ENCODE measurements at regions not wholly inside any gene's neighbourhood (a gene's known extent, or its start where the extent isn't known, plus 50 kb on each side); places are given as distances from the start of the nearest gene placed in this dataset.

- no peak for TF ChIP-seq EP300 (IDR thresholded peaks at IDR 0.05)
- TF ChIP-seq POLR2A (IDR thresholded peaks at IDR 0.05), result no peak
- no peak for TF ChIP-seq POLR2AphosphoS5 (IDR thresholded peaks at IDR 0.05)
- TF ChIP-seq, protein P1, sequence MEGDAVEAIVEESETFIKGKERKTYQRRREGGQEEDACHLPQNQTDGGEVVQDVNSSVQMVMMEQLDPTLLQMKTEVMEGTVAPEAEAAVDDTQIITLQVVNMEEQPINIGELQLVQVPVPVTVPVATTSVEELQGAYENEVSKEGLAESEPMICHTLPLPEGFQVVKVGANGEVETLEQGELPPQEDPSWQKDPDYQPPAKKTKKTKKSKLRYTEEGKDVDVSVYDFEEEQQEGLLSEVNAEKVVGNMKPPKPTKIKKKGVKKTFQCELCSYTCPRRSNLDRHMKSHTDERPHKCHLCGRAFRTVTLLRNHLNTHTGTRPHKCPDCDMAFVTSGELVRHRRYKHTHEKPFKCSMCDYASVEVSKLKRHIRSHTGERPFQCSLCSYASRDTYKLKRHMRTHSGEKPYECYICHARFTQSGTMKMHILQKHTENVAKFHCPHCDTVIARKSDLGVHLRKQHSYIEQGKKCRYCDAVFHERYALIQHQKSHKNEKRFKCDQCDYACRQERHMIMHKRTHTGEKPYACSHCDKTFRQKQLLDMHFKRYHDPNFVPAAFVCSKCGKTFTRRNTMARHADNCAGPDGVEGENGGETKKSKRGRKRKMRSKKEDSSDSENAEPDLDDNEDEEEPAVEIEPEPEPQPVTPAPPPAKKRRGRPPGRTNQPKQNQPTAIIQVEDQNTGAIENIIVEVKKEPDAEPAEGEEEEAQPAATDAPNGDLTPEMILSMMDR (IDR thresholded peaks at IDR 0.05), result no peak
- DNase-seq (ENCODE audit: low spot score in 2 of 2), result no peak
Observed at GRCh38 chr18:47492691-47493090, 241.2 kb upstream of the SKOR2 start.

DNA sequence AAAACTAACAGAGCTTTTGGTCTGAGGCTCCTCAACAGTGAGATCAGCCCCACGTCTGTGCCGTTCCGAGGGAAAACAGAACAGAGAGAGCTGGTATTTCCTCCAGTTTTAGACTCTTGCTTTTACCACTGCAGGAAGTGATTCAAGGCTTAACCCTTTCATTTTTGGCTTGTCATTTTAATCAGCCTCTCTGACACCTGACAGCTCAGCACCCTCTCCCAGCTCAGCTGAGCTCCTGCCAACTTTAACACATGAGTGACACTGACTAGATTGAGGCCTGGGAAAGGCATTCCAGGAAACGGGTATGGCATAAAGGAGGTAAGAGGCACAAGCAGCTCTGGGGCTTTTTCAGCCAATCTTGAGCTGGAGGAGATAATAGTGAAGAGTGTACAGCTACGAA, 239.4 kb upstream of the SKOR2 start:
- no peak for TF ChIP-seq EP300 (IDR thresholded peaks at IDR 0.05)
- TF ChIP-seq, protein P1 (IDR thresholded peaks at IDR 0.05), result no peak
- no peak for TF ChIP-seq POLR2A (IDR thresholded peaks at IDR 0.05)
- TF ChIP-seq POLR2AphosphoS5 (IDR thresholded peaks at IDR 0.05), result no peak
- H3K4me3 ChIP-seq, result no peak overlapping the region
- no peaks in the 10 kb centered on the region for H3K36me3 ChIP-seq
- H3K27ac ChIP-seq, result no peak overlapping the region
- H3K9me3 ChIP-seq, result no peaks in the 10 kb centered on the region
- WGBS, result 42% methylated on average over 5 of the region's 5 CpGs
- DNase-seq (ENCODE audit: low spot score in 2 of 2), result no peak
- H3K4me1 ChIP-seq, result no peaks in the 10 kb centered on the region
- no peaks in the 10 kb centered on the region for H3K27me3 ChIP-seq

More at GRCh38 chr18:47492691-47493090, 241.2 kb upstream of the SKOR2 start:
- Histone ChIP-seq H3K27me3 (no peaks in the 10 kb centered on the region), H3K4me1 (no peaks in the 10 kb centered on the region), H3K36me3 (no peaks in the 10 kb centered on the region), H3K27ac (no peak overlapping the region), H3K4me3 (no peak overlapping the region), H3K9me3 (no peaks in the 10 kb centered on the region)
- WGBS, result 63% methylated on average over 3 of the region's 3 CpGs

DNA sequence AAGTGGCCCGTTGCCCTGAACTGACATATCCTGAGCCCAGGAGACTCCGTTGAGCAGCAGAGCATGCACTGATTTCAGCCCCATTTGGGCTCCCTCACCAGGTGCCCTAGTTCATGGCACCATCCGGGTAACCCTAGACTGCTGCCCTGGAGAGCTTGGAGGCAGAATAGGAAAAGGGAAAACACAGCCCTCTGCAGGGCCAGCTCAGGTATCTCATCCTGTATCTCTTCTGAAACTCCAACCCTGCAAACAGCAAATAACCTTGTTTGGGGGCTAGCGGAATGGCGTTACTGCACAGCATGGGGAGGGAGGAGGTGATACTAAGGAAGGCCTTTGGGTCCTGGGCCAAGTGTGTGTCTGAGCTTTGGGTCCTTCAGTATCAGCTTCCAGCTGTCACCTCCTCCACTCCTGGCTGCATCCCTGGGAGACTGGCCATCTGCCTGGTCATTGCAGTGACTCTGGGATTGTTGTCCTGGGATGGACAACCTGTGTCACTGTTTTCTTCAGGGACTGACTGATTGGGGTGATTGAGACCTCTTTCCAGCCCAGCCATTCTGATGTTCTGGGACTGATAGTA, 233.8 kb upstream of the SKOR2 start:
- no peak overlapping the region for H3K27ac ChIP-seq
- no peak overlapping the region for H3K4me3 ChIP-seq
- no peaks in the 10 kb centered on the region for H3K9me3 ChIP-seq
- no peak for DNase-seq (ENCODE audit: low spot score in 2 of 2)
- peaks cover 6% of the 10 kb centered on the region for H3K27me3 ChIP-seq
- 96% methylated on average over 3 of the region's 5 CpGs for WGBS
- no peaks in the 10 kb centered on the region for H3K4me1 ChIP-seq
- H3K36me3 ChIP-seq, result no peaks in the 10 kb centered on the region
- TF ChIP-seq POLR2A (IDR thresholded peaks at IDR 0.05), result no peak

- no peak for TF ChIP-seq POLR2AphosphoS5 (IDR thresholded peaks at IDR 0.05)
- no peaks in the 10 kb centered on the region for H3K9me3 ChIP-seq
- H3K36me3 ChIP-seq, result no peaks in the 10 kb centered on the region
- H3K4me1 ChIP-seq, result no peaks in the 10 kb centered on the region
- H3K27me3 ChIP-seq, result peaks cover 6% of the 10 kb centered on the region
- whole genome bisulfite sequencing, result 63% methylated on average over 2 of the region's 2 CpGs
- H3K27ac ChIP-seq, result no peak overlapping the region
- no peak for DNase-seq (ENCODE audit: low spot score in 2 of 2)
- no peak overlapping the region for H3K4me3 ChIP-seq
Observed at GRCh38 chr18:47484068-47484467, 232.6 kb upstream of the SKOR2 start.

DNA sequence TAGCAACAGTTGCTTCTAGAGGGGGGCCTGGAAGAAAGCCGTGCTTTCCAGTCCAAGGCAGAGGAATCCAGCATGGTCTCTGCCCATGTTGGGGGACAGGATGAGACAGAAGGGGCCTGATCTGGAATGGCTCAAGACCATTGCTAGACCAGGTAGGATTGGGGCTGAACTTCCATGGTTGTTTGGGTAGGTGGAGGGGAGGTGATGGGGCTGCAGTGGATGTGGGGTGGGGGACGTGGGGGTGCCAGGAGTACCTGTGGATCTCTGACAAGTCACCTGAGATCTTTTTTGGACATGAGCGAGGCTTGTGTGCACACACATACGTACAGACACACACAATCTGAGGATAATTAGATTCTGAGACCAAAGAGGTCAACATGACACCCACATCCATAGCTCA, 228.7 kb upstream of the SKOR2 start:
- Histone ChIP-seq H3K4me3 (no peak overlapping the region), H3K27me3 (peaks cover 6% of the 10 kb centered on the region), H3K4me1 (no peaks in the 10 kb centered on the region), H3K27ac (no peak overlapping the region), H3K36me3 (no peaks in the 10 kb centered on the region), H3K9me3 (no peaks in the 10 kb centered on the region)
- no peak for DNase-seq (ENCODE audit: low spot score in 2 of 2)
- no peak for TF ChIP-seq EP300 (IDR thresholded peaks at IDR 0.05)
- TF ChIP-seq, protein P1 (IDR thresholded peaks at IDR 0.05), result no peak
- TF ChIP-seq POLR2AphosphoS5 (IDR thresholded peaks at IDR 0.05), result no peak
- no peak for TF ChIP-seq POLR2A (IDR thresholded peaks at IDR 0.05)
- 76% methylated on average over 4 of the region's 4 CpGs for WGBS

- no peaks in the 10 kb centered on the region for H3K4me1 ChIP-seq
- H3K27ac ChIP-seq, result no peak overlapping the region
- no peak for TF ChIP-seq POLR2AphosphoS5 (IDR thresholded peaks at IDR 0.05)
- TF ChIP-seq, protein P1 (IDR thresholded peaks at IDR 0.05), result no peak
- no peaks in the 10 kb centered on the region for H3K27me3 ChIP-seq
- H3K4me3 ChIP-seq, result no peak overlapping the region
- H3K36me3 ChIP-seq, result no peaks in the 10 kb centered on the region
- 71% methylated on average over 2 of the region's 2 CpGs for WGBS
- no peaks in the 10 kb centered on the region for H3K9me3 ChIP-seq
- no peak for DNase-seq (ENCODE audit: low spot score in 2 of 2)
Observed at GRCh38 chr18:47471784-47472183, 220.3 kb upstream of the SKOR2 start.
